Activated CD4-positive, alpha-beta memory T cell treated with anti-CD3 and anti-CD28 coated beads, Interleukin-2, amount 10 ng/mL, durations not matched to agents 7 days and 5 days (primary cell): ENCODE measurements at regions not wholly inside any gene's neighbourhood (a gene's known extent, or its start where the extent isn't known, plus 50 kb on each side); places are given as distances from the start of the nearest gene placed in this dataset.

Experiments used
- CTCF ChIA-PET: fragments of 350-600 bp; sonication (Branson Sonifier 250); formaldehyde crosslinking; loops from one replicate; lab custom pipeline; 2021; ENCODE audit warnings: antibody characterized with exemption, inconsistent platforms; lab: Charles Lee
- POLR2A ChIA-PET: fragments of 350-600 bp; sonication (Branson Sonifier 250); formaldehyde crosslinking; loops from one replicate; lab custom pipeline; 2021; ENCODE audit warnings: antibody characterized with exemption; lab: Charles Lee
- DNase-seq: peaks from one replicate; pipeline ENCODE4 v3.0.0-alpha.2; 2020
- H3K27ac Mint-ChIP-seq: one replicate; pipeline ENCODE4 v1.8.0; 2021; ENCODE audit warnings: mild to moderate bottlenecking, mixed read lengths
- H3K27me3 Mint-ChIP-seq: one replicate; pipeline ENCODE4 v1.8.0; 2021; ENCODE audit warnings: mixed read lengths
- H3K36me3 Mint-ChIP-seq: one replicate; pipeline ENCODE4 v1.8.0; 2021; ENCODE audit warnings: low read depth, mixed read lengths
- H3K4me1 Mint-ChIP-seq: one replicate; pipeline ENCODE4 v1.8.0; 2021; ENCODE audit warnings: mixed read lengths
- H3K4me3 Mint-ChIP-seq: one replicate; pipeline ENCODE4 v1.8.0; 2021; ENCODE audit warnings: mild to moderate bottlenecking, mixed read lengths
- H3K9me3 Mint-ChIP-seq: one replicate; pipeline ENCODE4 v1.8.0; 2021; ENCODE audit warnings: mixed read lengths

DNA sequence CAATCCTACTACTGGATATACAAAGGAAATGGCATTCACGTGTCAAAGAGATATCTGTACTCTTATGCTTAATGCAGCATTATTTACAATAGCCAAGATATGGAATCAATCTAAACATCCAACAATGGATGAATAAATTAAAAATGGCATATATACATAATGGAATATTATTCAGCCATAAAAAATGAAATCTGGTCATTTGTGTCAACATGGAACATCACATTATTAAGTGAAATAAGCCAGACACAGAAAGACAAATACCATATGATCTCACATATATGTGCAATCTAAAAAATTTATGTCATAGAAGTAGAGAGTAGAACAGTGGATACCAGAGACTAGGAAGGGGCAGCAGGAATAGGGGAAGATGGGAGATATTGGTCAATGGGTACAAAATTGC, 228.8 kb upstream of the TBX3 start:
- DNase-seq, result no peak
- ChIA-PET POLR2A (no interaction called here), CTCF (no interaction called here)
- H3K4me1 Mint-ChIP-seq, result no peaks in the 10 kb centered on the region
- peaks cover 10% of the 10 kb centered on the region for H3K9me3 Mint-ChIP-seq
- no peak overlapping the region for H3K27ac Mint-ChIP-seq
- H3K4me3 Mint-ChIP-seq, result no peak overlapping the region
- H3K27me3 Mint-ChIP-seq, result no peaks in the 10 kb centered on the region
- no peaks in the 10 kb centered on the region for H3K36me3 Mint-ChIP-seq

- Mint-ChIP-seq H3K36me3 (no peaks in the 10 kb centered on the region), H3K9me3 (peaks cover 6% of the 10 kb centered on the region), H3K4me3 (no peak overlapping the region), H3K27ac (no peak overlapping the region), H3K4me1 (no peaks in the 10 kb centered on the region), H3K27me3 (no peaks in the 10 kb centered on the region)
- POLR2A ChIA-PET, result no interaction called here
- CTCF ChIA-PET, result no interaction called here
- no peak for DNase-seq
Observed at GRCh38 chr12:114911196-114911595, 227.2 kb upstream of the TBX3 start.

- Mint-ChIP-seq H3K9me3 (peaks cover 3% of the 10 kb centered on the region), H3K27ac (no peak overlapping the region), H3K4me3 (no peak overlapping the region), H3K27me3 (no peaks in the 10 kb centered on the region), H3K36me3 (no peaks in the 10 kb centered on the region), H3K4me1 (no peaks in the 10 kb centered on the region)
- ChIA-PET POLR2A (no interaction called here), CTCF (no interaction called here)
- no peak for DNase-seq
Observed at GRCh38 chr12:114904254-114905003, 220.5 kb upstream of the TBX3 start.

GRCh38 chr12:114903083-114903691, 219.2 kb upstream of the TBX3 start:
- H3K27ac Mint-ChIP-seq, result no peak overlapping the region
- H3K4me1 Mint-ChIP-seq, result no peaks in the 10 kb centered on the region
- peaks cover 6% of the 10 kb centered on the region for H3K9me3 Mint-ChIP-seq
- no peaks in the 10 kb centered on the region for H3K36me3 Mint-ChIP-seq
- no peak for DNase-seq
- ChIA-PET POLR2A (no interaction called here), CTCF (no interaction called here)
- H3K4me3 Mint-ChIP-seq, result no peak overlapping the region
- H3K27me3 Mint-ChIP-seq, result no peaks in the 10 kb centered on the region

DNA sequence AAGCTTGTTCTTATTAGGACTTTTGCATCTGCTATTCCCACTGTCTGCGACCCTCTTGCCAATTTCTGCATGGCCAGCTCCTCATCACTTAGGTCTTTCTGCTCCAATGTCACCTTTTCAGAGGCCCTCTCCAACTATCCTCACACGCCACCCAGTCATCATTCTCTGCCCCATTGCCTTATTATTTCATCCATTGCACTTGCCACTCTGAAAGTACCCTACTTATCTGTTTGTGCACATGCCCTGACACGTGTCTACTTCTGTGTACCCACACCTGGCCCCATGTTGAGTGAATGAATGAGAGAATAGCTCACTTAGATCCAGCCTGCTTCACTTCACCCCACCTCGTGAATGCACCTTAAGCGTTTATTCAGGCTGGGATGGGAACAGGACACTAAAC, 218.7 kb upstream of the TBX3 start:
- no peaks in the 10 kb centered on the region for H3K27me3 Mint-ChIP-seq
- no peak overlapping the region for H3K27ac Mint-ChIP-seq
- peaks cover 8% of the 10 kb centered on the region for H3K9me3 Mint-ChIP-seq
- no peak overlapping the region for H3K4me3 Mint-ChIP-seq
- no peak for DNase-seq
- no peaks in the 10 kb centered on the region for H3K4me1 Mint-ChIP-seq
- ChIA-PET POLR2A (no interaction called here), CTCF (no interaction called here)
- H3K36me3 Mint-ChIP-seq, result no peaks in the 10 kb centered on the region

DNA sequence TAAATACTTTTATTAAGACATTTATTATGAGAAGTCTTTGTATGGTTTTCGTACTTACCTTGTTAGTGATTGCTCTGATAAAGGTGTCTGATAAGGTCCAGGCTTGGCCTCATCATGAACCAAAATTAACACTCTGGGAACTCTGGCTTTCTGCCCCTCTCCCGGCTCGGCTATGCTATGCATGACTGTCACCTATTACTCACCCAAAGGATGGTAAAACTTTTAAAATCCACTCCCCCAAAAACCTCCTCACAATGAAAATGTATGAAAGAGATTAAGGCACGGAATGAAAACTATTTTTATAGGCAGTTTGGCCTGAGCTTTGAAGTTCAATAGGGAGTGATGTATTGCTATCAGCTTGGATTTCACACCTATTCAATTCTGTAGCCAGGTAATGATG, 217.3 kb upstream of the TBX3 start:
- Mint-ChIP-seq H3K27ac (no peak overlapping the region), H3K27me3 (no peaks in the 10 kb centered on the region), H3K36me3 (no peaks in the 10 kb centered on the region), H3K4me1 (no peaks in the 10 kb centered on the region), H3K9me3 (peaks cover 9% of the 10 kb centered on the region), H3K4me3 (no peak overlapping the region)
- CTCF ChIA-PET, result no interaction called here
- DNase-seq, result no peak
- POLR2A ChIA-PET, result no interaction called here

DNA sequence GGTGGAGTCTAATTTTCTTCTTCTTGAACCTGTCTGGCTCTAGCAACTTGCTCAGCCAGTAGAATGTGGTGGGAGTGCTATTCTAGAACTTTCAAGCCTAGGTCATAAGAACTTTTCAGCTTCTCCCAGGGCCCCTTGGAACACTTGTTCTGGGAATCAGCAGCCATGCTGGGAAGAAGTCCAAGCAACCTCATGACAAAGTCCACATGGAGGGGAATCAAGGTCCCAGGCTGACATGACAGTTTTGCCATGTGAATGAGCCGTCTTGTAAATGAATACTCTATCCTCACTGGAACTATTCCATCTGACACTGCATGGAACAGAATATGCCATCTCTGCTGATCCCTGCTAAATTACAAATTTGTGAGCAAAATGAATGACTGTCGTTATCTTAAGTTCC, 214.2 kb upstream of the TBX3 start:
- no peaks in the 10 kb centered on the region for H3K4me1 Mint-ChIP-seq
- POLR2A ChIA-PET, result no interaction called here

DNA sequence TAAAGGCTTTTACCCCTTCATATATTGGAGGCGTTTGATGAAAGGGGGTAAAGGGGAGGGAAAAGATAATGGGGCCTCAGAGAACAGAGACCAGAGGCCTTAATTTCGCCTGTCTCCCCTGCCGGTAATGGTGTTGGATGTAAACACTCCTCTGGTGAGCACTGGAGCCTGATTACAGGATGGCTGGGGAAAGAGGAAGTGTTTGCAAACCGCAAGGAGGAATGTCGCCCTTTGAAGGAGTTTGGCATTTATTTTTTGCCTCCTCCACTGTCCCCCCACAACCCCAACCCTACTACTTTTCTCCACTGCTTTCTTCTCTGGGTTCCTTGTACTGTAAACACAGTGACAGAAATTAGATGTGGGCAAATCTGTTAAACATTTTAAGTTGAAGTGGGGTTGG, 211.9 kb upstream of the TBX3 start:
- H3K9me3 Mint-ChIP-seq, result peaks cover 13% of the 10 kb centered on the region

More for the DNA sequence above, 214.2 kb upstream of the TBX3 start:
- CTCF ChIA-PET, result no interaction called here
- Mint-ChIP-seq H3K27ac (no peak overlapping the region), H3K4me3 (no peak overlapping the region), H3K9me3 (peaks cover 10% of the 10 kb centered on the region), H3K27me3 (no peaks in the 10 kb centered on the region), H3K36me3 (no peaks in the 10 kb centered on the region)
- no peak for DNase-seq

GRCh38 chr12:114895081-114895480, 211.1 kb upstream of the TBX3 start:
- Mint-ChIP-seq H3K4me1 (no peaks in the 10 kb centered on the region), H3K27me3 (no peaks in the 10 kb centered on the region), H3K9me3 (peaks cover 12% of the 10 kb centered on the region), H3K4me3 (no peak overlapping the region), H3K36me3 (no peaks in the 10 kb centered on the region), H3K27ac (no peak overlapping the region)
- CTCF ChIA-PET, result no interaction called here
- POLR2A ChIA-PET, result no interaction called here
- DNase-seq, result no peak

More for the DNA sequence above, 211.9 kb upstream of the TBX3 start:
- Mint-ChIP-seq H3K36me3 (no peaks in the 10 kb centered on the region), H3K27ac (no peak overlapping the region), H3K27me3 (no peaks in the 10 kb centered on the region), H3K4me3 (no peak overlapping the region), H3K4me1 (no peaks in the 10 kb centered on the region)
- POLR2A ChIA-PET, result no interaction called here
- CTCF ChIA-PET, result no interaction called here
- DNase-seq, result no peak

GRCh38 chr12:114894076-114894475, 210.1 kb upstream of the TBX3 start:
- Mint-ChIP-seq H3K27ac (no peak overlapping the region), H3K9me3 (peaks cover 8% of the 10 kb centered on the region), H3K27me3 (no peaks in the 10 kb centered on the region), H3K4me3 (no peak overlapping the region), H3K4me1 (no peaks in the 10 kb centered on the region), H3K36me3 (no peaks in the 10 kb centered on the region)
- ChIA-PET POLR2A (no interaction called here), CTCF (interaction anchor here (0.7 kb wide), 1 partner anchor 130 kb away, joined by 4 read pairs; no protein-coding TSS in a partner anchor)
- no peak for DNase-seq

GRCh38 chr12:114888928-114889584, 205.1 kb upstream of the TBX3 start:
- no peak overlapping the region for H3K4me3 Mint-ChIP-seq
- H3K27me3 Mint-ChIP-seq, result no peaks in the 10 kb centered on the region
- POLR2A ChIA-PET, result no interaction called here
- no peak overlapping the region for H3K27ac Mint-ChIP-seq
- no peaks in the 10 kb centered on the region for H3K36me3 Mint-ChIP-seq
- no peaks in the 10 kb centered on the region for H3K4me1 Mint-ChIP-seq
- no peak for DNase-seq
- CTCF ChIA-PET, result no interaction called here
- peaks cover 7% of the 10 kb centered on the region for H3K9me3 Mint-ChIP-seq

GRCh38 chr12:114888448-114888847, 204.5 kb upstream of the TBX3 start:
- H3K36me3 Mint-ChIP-seq, result no peaks in the 10 kb centered on the region
- H3K4me3 Mint-ChIP-seq, result no peak overlapping the region
- H3K27ac Mint-ChIP-seq, result no peak overlapping the region
- ChIA-PET POLR2A (no interaction called here), CTCF (no interaction called here)
- H3K4me1 Mint-ChIP-seq, result no peaks in the 10 kb centered on the region
- H3K9me3 Mint-ChIP-seq, result peaks cover 7% of the 10 kb centered on the region
- no peaks in the 10 kb centered on the region for H3K27me3 Mint-ChIP-seq
- DNase-seq, result no peak

GRCh38 chr12:114885501-114885900, 201.5 kb upstream of the TBX3 start:
- Mint-ChIP-seq H3K27me3 (no peaks in the 10 kb centered on the region), H3K4me3 (no peak overlapping the region), H3K27ac (no peak overlapping the region), H3K36me3 (no peaks in the 10 kb centered on the region), H3K9me3 (peaks cover 6% of the 10 kb centered on the region), H3K4me1 (no peaks in the 10 kb centered on the region)
- ChIA-PET POLR2A (no interaction called here), CTCF (no interaction called here)
- DNase-seq, result no peak
